ENCODE measurements at regions not wholly inside any gene's neighbourhood (a gene's known extent, or its start where the extent isn't known, plus 50 kb on each side); places are given as distances from the start of the nearest gene placed in this dataset.

DNA sequence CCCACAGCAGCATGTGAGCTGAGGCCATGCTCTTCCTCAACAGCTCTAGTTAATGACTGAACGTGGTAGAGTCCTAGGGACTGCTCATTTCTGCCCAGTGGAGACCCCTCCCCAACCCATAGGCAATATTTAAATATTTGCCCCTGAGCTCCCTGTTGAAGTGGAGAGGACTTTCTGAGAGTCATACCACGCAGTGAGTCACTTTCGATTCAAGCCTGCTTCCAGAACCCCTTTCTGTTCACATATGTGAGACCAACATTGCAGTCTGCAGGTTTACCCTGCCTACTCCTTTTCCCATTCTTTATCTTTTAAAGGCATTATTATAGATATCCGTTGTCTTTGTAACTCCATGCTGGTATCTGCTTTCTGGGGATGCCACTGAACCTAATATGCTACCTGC, 946.3 kb downstream of the JRKL start:
- Mint-ChIP-seq H3K27me3 (ENCODE audit: insufficient read depth, low read depth, poor library complexity) (peaks cover 2% of the 10 kb centered on the region), H3K4me1 (no peaks in the 10 kb centered on the region), H3K4me3 (no peak overlapping the region), H3K36me3 (ENCODE audit: low read depth) (no peaks in the 10 kb centered on the region), H3K27ac (no peak overlapping the region), H3K9me3 (no peaks in the 10 kb centered on the region)
- Histone ChIP-seq H4K20me1 (replicated peaks; ENCODE audit: insufficient read depth) (no peaks in the 10 kb centered on the region), H2AFZ (no peak overlapping the region), H3K36me3 (ENCODE audit: insufficient read depth) (no peaks in the 10 kb centered on the region), H3K4me2 (no peak overlapping the region), H3K9me2 (ENCODE audit: insufficient read depth) (no peaks in the 10 kb centered on the region), H3F3A (replicated peaks; ENCODE audit: low read depth) (no peaks in the 10 kb centered on the region), H3K4me1 (ENCODE audit: insufficient read depth) (no peaks in the 10 kb centered on the region), H3K4me3 (no peak overlapping the region), H3K79me2 (replicated peaks; ENCODE audit: insufficient read depth) (no peaks in the 10 kb centered on the region), H3K27ac (ENCODE audit: low read depth) (no peak overlapping the region), H3K27me3 (ENCODE audit: insufficient read depth) (no peaks in the 10 kb centered on the region)
- no peak for ATAC-seq
- TF ChIP-seq, protein P1, sequence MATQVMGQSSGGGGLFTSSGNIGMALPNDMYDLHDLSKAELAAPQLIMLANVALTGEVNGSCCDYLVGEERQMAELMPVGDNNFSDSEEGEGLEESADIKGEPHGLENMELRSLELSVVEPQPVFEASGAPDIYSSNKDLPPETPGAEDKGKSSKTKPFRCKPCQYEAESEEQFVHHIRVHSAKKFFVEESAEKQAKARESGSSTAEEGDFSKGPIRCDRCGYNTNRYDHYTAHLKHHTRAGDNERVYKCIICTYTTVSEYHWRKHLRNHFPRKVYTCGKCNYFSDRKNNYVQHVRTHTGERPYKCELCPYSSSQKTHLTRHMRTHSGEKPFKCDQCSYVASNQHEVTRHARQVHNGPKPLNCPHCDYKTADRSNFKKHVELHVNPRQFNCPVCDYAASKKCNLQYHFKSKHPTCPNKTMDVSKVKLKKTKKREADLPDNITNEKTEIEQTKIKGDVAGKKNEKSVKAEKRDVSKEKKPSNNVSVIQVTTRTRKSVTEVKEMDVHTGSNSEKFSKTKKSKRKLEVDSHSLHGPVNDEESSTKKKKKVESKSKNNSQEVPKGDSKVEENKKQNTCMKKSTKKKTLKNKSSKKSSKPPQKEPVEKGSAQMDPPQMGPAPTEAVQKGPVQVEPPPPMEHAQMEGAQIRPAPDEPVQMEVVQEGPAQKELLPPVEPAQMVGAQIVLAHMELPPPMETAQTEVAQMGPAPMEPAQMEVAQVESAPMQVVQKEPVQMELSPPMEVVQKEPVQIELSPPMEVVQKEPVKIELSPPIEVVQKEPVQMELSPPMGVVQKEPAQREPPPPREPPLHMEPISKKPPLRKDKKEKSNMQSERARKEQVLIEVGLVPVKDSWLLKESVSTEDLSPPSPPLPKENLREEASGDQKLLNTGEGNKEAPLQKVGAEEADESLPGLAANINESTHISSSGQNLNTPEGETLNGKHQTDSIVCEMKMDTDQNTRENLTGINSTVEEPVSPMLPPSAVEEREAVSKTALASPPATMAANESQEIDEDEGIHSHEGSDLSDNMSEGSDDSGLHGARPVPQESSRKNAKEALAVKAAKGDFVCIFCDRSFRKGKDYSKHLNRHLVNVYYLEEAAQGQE (IDR thresholded peaks at IDR 0.05; ENCODE audit: unreplicated experiment) = no peak
- TF ChIP-seq, protein P2, sequence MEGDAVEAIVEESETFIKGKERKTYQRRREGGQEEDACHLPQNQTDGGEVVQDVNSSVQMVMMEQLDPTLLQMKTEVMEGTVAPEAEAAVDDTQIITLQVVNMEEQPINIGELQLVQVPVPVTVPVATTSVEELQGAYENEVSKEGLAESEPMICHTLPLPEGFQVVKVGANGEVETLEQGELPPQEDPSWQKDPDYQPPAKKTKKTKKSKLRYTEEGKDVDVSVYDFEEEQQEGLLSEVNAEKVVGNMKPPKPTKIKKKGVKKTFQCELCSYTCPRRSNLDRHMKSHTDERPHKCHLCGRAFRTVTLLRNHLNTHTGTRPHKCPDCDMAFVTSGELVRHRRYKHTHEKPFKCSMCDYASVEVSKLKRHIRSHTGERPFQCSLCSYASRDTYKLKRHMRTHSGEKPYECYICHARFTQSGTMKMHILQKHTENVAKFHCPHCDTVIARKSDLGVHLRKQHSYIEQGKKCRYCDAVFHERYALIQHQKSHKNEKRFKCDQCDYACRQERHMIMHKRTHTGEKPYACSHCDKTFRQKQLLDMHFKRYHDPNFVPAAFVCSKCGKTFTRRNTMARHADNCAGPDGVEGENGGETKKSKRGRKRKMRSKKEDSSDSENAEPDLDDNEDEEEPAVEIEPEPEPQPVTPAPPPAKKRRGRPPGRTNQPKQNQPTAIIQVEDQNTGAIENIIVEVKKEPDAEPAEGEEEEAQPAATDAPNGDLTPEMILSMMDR (conservative IDR thresholded peaks at IDR 0.05; ENCODE audit: low read depth in 2 of 2) = no peak
- TF ChIP-seq JUNB (IDR thresholded peaks at IDR 0.05; ENCODE audit: unreplicated experiment) = no peak
- no peak for TF ChIP-seq POLR2AphosphoS5 (IDR thresholded peaks at IDR 0.05; ENCODE audit: low read depth)
- TF ChIP-seq CREB1 (CRISPR knock-in tag; IDR thresholded peaks at IDR 0.05; ENCODE audit: low read depth) = no peak
- no peak for TF ChIP-seq EZH2phosphoT487 (IDR thresholded peaks at IDR 0.05; ENCODE audit: unreplicated experiment)
- TF ChIP-seq, protein P3, sequence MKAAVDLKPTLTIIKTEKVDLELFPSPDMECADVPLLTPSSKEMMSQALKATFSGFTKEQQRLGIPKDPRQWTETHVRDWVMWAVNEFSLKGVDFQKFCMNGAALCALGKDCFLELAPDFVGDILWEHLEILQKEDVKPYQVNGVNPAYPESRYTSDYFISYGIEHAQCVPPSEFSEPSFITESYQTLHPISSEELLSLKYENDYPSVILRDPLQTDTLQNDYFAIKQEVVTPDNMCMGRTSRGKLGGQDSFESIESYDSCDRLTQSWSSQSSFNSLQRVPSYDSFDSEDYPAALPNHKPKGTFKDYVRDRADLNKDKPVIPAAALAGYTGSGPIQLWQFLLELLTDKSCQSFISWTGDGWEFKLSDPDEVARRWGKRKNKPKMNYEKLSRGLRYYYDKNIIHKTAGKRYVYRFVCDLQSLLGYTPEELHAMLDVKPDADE (IDR thresholded peaks at IDR 0.05) = no peak
- no peak for TF ChIP-seq ZNF331 (CRISPR knock-in tag; IDR thresholded peaks at IDR 0.05; ENCODE audit: low read depth)
- no peak for TF ChIP-seq STAT1 (IDR thresholded peaks at IDR 0.05; ENCODE audit: unreplicated experiment)
- TF ChIP-seq, protein P4, sequence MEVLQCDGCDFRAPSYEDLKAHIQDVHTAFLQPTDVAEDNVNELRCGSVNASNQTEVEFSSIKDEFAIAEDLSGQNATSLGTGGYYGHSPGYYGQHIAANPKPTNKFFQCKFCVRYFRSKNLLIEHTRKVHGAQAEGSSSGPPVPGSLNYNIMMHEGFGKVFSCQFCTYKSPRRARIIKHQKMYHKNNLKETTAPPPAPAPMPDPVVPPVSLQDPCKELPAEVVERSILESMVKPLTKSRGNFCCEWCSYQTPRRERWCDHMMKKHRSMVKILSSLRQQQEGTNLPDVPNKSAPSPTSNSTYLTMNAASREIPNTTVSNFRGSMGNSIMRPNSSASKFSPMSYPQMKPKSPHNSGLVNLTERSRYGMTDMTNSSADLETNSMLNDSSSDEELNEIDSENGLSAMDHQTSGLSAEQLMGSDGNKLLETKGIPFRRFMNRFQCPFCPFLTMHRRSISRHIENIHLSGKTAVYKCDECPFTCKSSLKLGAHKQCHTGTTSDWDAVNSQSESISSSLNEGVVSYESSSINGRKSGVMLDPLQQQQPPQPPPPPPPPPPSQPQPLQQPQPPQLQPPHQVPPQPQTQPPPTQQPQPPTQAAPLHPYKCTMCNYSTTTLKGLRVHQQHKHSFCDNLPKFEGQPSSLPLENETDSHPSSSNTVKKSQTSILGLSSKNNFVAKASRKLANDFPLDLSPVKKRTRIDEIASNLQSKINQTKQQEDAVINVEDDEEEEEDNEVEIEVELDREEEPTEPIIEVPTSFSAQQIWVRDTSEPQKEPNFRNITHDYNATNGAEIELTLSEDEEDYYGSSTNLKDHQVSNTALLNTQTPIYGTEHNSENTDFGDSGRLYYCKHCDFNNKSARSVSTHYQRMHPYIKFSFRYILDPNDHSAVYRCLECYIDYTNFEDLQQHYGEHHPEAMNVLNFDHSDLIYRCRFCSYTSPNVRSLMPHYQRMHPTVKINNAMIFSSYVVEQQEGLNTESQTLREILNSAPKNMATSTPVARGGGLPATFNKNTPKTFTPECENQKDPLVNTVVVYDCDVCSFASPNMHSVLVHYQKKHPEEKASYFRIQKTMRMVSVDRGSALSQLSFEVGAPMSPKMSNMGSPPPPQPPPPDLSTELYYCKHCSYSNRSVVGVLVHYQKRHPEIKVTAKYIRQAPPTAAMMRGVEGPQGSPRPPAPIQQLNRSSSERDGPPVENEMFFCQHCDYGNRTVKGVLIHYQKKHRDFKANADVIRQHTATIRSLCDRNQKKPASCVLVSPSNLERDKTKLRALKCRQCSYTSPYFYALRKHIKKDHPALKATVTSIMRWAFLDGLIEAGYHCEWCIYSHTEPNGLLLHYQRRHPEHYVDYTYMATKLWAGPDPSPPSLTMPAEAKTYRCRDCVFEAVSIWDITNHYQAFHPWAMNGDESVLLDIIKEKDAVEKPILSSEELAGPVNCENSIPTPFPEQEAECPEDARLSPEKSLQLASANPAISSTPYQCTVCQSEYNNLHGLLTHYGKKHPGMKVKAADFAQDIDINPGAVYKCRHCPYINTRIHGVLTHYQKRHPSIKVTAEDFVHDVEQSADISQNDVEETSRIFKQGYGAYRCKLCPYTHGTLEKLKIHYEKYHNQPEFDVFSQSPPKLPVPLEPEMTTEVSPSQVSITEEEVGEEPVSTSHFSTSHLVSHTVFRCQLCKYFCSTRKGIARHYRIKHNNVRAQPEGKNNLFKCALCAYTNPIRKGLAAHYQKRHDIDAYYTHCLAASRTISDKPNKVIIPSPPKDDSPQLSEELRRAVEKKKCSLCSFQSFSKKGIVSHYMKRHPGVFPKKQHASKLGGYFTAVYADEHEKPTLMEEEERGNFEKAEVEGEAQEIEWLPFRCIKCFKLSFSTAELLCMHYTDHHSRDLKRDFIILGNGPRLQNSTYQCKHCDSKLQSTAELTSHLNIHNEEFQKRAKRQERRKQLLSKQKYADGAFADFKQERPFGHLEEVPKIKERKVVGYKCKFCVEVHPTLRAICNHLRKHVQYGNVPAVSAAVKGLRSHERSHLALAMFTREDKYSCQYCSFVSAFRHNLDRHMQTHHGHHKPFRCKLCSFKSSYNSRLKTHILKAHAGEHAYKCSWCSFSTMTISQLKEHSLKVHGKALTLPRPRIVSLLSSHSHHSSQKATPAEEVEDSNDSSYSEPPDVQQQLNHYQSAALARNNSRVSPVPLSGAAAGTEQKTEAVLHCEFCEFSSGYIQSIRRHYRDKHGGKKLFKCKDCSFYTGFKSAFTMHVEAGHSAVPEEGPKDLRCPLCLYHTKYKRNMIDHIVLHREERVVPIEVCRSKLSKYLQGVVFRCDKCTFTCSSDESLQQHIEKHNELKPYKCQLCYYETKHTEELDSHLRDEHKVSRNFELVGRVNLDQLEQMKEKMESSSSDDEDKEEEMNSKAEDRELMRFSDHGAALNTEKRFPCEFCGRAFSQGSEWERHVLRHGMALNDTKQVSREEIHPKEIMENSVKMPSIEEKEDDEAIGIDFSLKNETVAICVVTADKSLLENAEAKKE (CRISPR knock-in tag; IDR thresholded peaks at IDR 0.05) = no peak
- TF ChIP-seq NANOG (IDR thresholded peaks at IDR 0.05; ENCODE audit: borderline replicate concordance) = no peak
- no peak for TF ChIP-seq ZNF114 (CRISPR knock-in tag; IDR thresholded peaks at IDR 0.05)
- TF ChIP-seq EZH2 (IDR thresholded peaks at IDR 0.05; ENCODE audit: low read depth, unreplicated experiment) = no peak
- DNase-seq (ENCODE audit: low spot score) = no peak

Data from GM23338 (cell line).